DND-41 (cell line): ENCODE measurements at regions not wholly inside any gene's neighbourhood (a gene's known extent, or its start where the extent isn't known, plus 50 kb on each side); places are given as distances from the start of the nearest gene placed in this dataset.

Experiments
- EZH2 ChIP-seq: IDR thresholded peaks from 3 replicates; pipeline ENCODE4 v1.6.1; 2012; ENCODE audit warnings: borderline replicate concordance, low read depth, mild to moderate bottlenecking, moderate library complexity, low read length, inconsistent platforms; ENCODE audit not compliant: severe bottlenecking
- TF ChIP-seq, protein P1 (sequence below): IDR thresholded peaks from 2 replicates; pipeline ENCODE4 v1.5.1; 2012; ENCODE audit warnings: borderline replicate concordance, low read length, moderate library complexity, mild to moderate bottlenecking; ENCODE audit not compliant: poor library complexity, severe bottlenecking; ENCODE audit errors: extremely low read depth

DNA sequence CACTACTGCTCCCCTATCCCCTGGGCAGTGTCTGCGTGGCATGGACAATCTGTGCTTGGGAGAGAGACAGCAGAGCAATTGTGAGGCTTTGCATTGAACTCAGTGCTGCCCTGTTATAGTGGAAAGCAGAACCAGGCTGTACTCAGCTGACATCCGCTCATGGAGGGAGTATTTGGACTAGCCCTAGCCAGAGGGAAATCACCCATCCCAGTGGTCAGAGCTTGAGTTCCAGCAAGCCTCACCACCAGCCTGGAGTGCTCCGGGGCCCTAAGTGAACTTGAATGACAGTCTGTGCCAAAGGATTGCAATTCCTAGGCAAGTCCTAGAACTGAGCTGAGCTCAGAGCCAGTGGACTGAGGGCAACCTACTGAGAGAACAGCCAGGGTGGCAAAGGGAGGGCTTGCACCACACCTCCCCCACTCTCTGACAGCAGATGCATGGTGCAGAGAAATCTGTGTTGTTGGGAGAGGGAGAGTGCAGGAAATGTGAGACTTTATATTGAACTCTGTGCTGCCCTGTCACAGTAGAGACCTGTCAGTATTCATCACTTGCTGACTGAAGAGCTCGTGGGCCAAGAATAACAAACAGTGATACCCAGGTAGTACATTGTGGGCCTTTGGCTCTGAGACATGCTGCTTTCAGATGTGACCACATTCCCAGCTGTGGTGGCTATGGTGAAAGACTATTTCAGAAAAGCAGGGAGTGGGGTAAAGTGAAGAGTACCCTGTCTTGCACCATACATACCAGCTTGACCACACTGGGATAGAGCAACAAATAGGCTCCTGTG, 107.7 kb upstream of the SLC5A9 start:
- TF ChIP-seq, protein P1, sequence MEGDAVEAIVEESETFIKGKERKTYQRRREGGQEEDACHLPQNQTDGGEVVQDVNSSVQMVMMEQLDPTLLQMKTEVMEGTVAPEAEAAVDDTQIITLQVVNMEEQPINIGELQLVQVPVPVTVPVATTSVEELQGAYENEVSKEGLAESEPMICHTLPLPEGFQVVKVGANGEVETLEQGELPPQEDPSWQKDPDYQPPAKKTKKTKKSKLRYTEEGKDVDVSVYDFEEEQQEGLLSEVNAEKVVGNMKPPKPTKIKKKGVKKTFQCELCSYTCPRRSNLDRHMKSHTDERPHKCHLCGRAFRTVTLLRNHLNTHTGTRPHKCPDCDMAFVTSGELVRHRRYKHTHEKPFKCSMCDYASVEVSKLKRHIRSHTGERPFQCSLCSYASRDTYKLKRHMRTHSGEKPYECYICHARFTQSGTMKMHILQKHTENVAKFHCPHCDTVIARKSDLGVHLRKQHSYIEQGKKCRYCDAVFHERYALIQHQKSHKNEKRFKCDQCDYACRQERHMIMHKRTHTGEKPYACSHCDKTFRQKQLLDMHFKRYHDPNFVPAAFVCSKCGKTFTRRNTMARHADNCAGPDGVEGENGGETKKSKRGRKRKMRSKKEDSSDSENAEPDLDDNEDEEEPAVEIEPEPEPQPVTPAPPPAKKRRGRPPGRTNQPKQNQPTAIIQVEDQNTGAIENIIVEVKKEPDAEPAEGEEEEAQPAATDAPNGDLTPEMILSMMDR = no peak
- no peak for TF ChIP-seq EZH2
